Adrenal gland (tissue), 9 donors: ENCODE measurements at regions not wholly inside any gene's neighbourhood (a gene's known extent, or its start where the extent isn't known, plus 50 kb on each side); places are given as distances from the start of the nearest gene placed in this dataset.

ENCODE experiments used
- DNase-seq, 7 donors: peaks; one replicate each; pipeline ENCODE4 v3.0.0-alpha.2; 2019 to 2020
- H3K27ac ChIP-seq, 5 donors: fragments of 200-600 bp; sonication (generic) in 4 of 5; 1 replicate in 3 of 5; 2 replicates in 2 of 5; pipeline versions ENCODE4 v1.5.1 to v1.8.0; 2016 to 2020; ENCODE audit warnings: mild to moderate bottlenecking in 1 of 5
- H3K27me3 ChIP-seq: fragments of 200-600 bp; 2 replicates; pipeline ENCODE4 v1.8.0; 2021
- H3K36me3 ChIP-seq, 2 donors: fragments of 200-600 bp; replicated peaks in 1 of 2; 1 replicate in 1 of 2; 2 replicates in 1 of 2; pipeline versions ENCODE4 v1.5.1 to v1.8.0; 2018 to 2022
- H3K4me1 ChIP-seq, 2 donors: fragments of 200-600 bp; replicated peaks in 1 of 2; 1 replicate in 1 of 2; 2 replicates in 1 of 2; pipeline versions ENCODE4 v1.5.1 to v1.8.0; 2018 to 2021
- H3K4me3 ChIP-seq, 4 donors: fragments of 200-600 bp; sonication (generic) in 3 of 4; one replicate each; pipeline ENCODE4 v1.5.1; 2016 to 2018
- H3K9me3 ChIP-seq, 3 donors: fragments of 200-600 bp; sonication (generic) in 1 of 3; replicated peaks in 1 of 3; 1 replicate in 2 of 3; 2 replicates in 1 of 3; pipeline versions ENCODE4 v1.5.1 to v1.8.0; 2016 to 2021
- CTCF ChIP-seq, 6 experiments: fragments of 450-650 bp in 4 of 6; fragments of 200-600 bp in 2 of 6; sonication (generic) in 1 of 6; IDR thresholded peaks; 1 replicate in 5 of 6; 2 replicates in 1 of 6; pipeline versions ENCODE4 v1.5.1 to v1.8.0; 2016 to 2021; ENCODE audit warnings: antibody characterized with exemption in 6 of 6, mild to moderate bottlenecking in 2 of 6, moderate library complexity in 1 of 6
- POLR2A ChIP-seq, 2 donors: fragments of 450-650 bp; IDR thresholded peaks; one replicate each; pipeline ENCODE4 v1.6.1; 2017; ENCODE audit warnings: antibody characterized with exemption in 2 of 2, mild to moderate bottlenecking in 2 of 2, moderate library complexity in 1 of 2
- WGBS, 4 donors: extraction: QIAGEN DNeasy Blood & Tissue Kit in 2 of 4; methylation state at CpG; one replicate each; pipeline versions ENCODE4 v1.1.5 to v1.1.7; 2013 to 2017; 5-methylcytosine and 5-hydroxymethylcytosine counted together
- intact Hi-C, 2 donors: fragments of 100-400 bp; cut with DNase I; formaldehyde crosslinking; loops; one replicate each; pipeline versions ENCODE4 v1.14.1 to v1.15.0; 2022 to 2023
- donor health status: healthy with polysubstance abuse.
- donor health status: Bipolar disorder and iron deficiency.
- donor health status: DM: yes; HTN: yes; CAD: no.
- donor health status: DM: no; HTN: no; CAD: no.
- donor health status: DM: no; HTN: no; CAD: no.

GRCh38 chr2:217105733-217106649 lies 246.1 kb upstream of the TNP1 start:
- TF ChIP-seq CTCF (IDR thresholded peaks at IDR 0.05) (no peak), POLR2A (IDR thresholded peaks at IDR 0.05) (no peak)
- DNase-seq = no peak
- no peak overlapping the region for H3K27ac ChIP-seq
- H3K4me3 ChIP-seq = no peak overlapping the region
- 85 to 89% (median 87%) methylated on average over 5 of the region's 5 CpGs for WGBS, 4 donors
- intact Hi-C loops = no loop called here
- no peaks in the 10 kb centered on the region for H3K4me1 ChIP-seq
- H3K36me3 ChIP-seq = no peaks in the 10 kb centered on the region
- no peaks in the 10 kb centered on the region for H3K9me3 ChIP-seq
- H3K27me3 ChIP-seq = no peaks in the 10 kb centered on the region

- Histone ChIP-seq H3K27ac (no peak overlapping the region), H3K9me3 (no peaks in the 10 kb centered on the region), H3K4me3 (no peak overlapping the region), H3K27me3 (no peaks in the 10 kb centered on the region), H3K36me3 (no peaks in the 10 kb centered on the region), H3K4me1 (no peaks in the 10 kb centered on the region)
- 75 to 82% (median 80%) methylated on average over 4 of the region's 4 CpGs for WGBS, 4 donors
- intact Hi-C loops = no loop called here
- TF ChIP-seq POLR2A (IDR thresholded peaks at IDR 0.05) = no peak
- no peak for TF ChIP-seq CTCF (IDR thresholded peaks at IDR 0.05)
- no peak for DNase-seq
Observed at GRCh38 chr2:217103752-217104545, 244.1 kb upstream of the TNP1 start.

- DNase-seq = no peak
- WGBS, 4 donors = 83 to 92% (median 86%) methylated on average over 1 of the region's 1 CpG
- intact Hi-C loops = no loop called here
- no peak overlapping the region for H3K4me3 ChIP-seq
- no peaks in the 10 kb centered on the region for H3K27me3 ChIP-seq
- TF ChIP-seq CTCF (IDR thresholded peaks at IDR 0.05) (no peak), POLR2A (IDR thresholded peaks at IDR 0.05) (no peak)
- no peaks in the 10 kb centered on the region for H3K9me3 ChIP-seq
- no peaks in the 10 kb centered on the region for H3K4me1 ChIP-seq
- no peak overlapping the region for H3K27ac ChIP-seq
- no peaks in the 10 kb centered on the region for H3K36me3 ChIP-seq
Observed at GRCh38 chr2:217102956-217103355, 243.1 kb upstream of the TNP1 start.

- no peak for DNase-seq
- Histone ChIP-seq H3K36me3 (no peaks in the 10 kb centered on the region), H3K4me1 (no peaks in the 10 kb centered on the region), H3K27ac (no peak overlapping the region), H3K27me3 (no peaks in the 10 kb centered on the region), H3K4me3 (no peak overlapping the region), H3K9me3 (no peaks in the 10 kb centered on the region)
- WGBS, 4 donors = 87 to 95% (median 89%) methylated on average over 6 of the region's 6 CpGs
- TF ChIP-seq POLR2A (IDR thresholded peaks at IDR 0.05) (no peak), CTCF (IDR thresholded peaks at IDR 0.05) (no peak)
- intact Hi-C loops = no loop called here
Observed at GRCh38 chr2:217101972-217102371, 242.1 kb upstream of the TNP1 start.
